Endothelial cell of umbilical vein (primary cell): ENCODE measurements at regions not wholly inside any gene's neighbourhood (a gene's known extent, or its start where the extent isn't known, plus 50 kb on each side); places are given as distances from the start of the nearest gene placed in this dataset.

Experiments
- BruUV-seq: library from RNA; stranded (reverse); fragments of 400-500 nt; replicated peaks from 2 replicates; lab custom pipeline; 2021; lab: Mats Ljungman, UMichigan
- CTCF ChIA-PET: fragments of 300-600, 350-600 bp; sonication (Branson Sonifier 250); formaldehyde crosslinking; loops from one replicate; lab custom pipeline; 2021; ENCODE audit warnings: antibody characterized with exemption, inconsistent platforms; lab: Charles Lee
- POLR2A ChIA-PET: fragments of 300-600, 350-600 bp; sonication (Branson Sonifier 250); formaldehyde crosslinking; loops from one replicate; lab custom pipeline; 2021; ENCODE audit warnings: antibody characterized with exemption, inconsistent platforms; lab: Charles Lee
- DNase-seq: peaks from one replicate; pipeline ENCODE4 v3.0.0-alpha.2; 2011; ENCODE audit warnings: low read depth, low spot score
- FAIRE-seq: peaks from 2 replicates; lab custom pipeline; 2011; peaks lifted over from hg19 to GRCh38; lab: Jason Lieb, UNC
- H2AFZ ChIP-seq: 2 replicates; pipeline ENCODE4 v1.6.0; 2012; ENCODE audit warnings: low read depth, low read length, control low read depth, inconsistent platforms
- H3K27ac ChIP-seq: 2 replicates; pipeline ENCODE4 v1.5.1; 2011; ENCODE audit warnings: low read depth, mild to moderate bottlenecking, control low read depth, low read length, moderate library complexity; ENCODE audit not compliant: insufficient read depth
- H3K27me3 ChIP-seq, 2 experiments: 2 replicates each; pipeline versions ENCODE4 v1.6.0 to v1.6.1; 2011; ENCODE audit warnings: low read length in 2 of 2, mixed read lengths in 1 of 2; ENCODE audit not compliant: control insufficient read depth in 2 of 2, insufficient read depth in 2 of 2
- H3K36me3 ChIP-seq, 2 experiments: 2 replicates in 1 of 2; 3 replicates in 1 of 2; pipeline ENCODE4 v1.5.1; 2011; ENCODE audit warnings: low read length in 2 of 2, mild to moderate bottlenecking in 1 of 2, moderate library complexity in 1 of 2; ENCODE audit not compliant: control insufficient read depth in 2 of 2, insufficient read depth in 2 of 2; ENCODE audit errors: extremely low read depth in 1 of 2
- H3K4me1 ChIP-seq: 3 replicates; pipeline ENCODE4 v1.5.1; 2011; ENCODE audit warnings: mild to moderate bottlenecking, low read length; ENCODE audit not compliant: control insufficient read depth, insufficient read depth; ENCODE audit errors: extremely low read depth
- H3K4me2 ChIP-seq: 2 replicates; pipeline ENCODE4 v1.6.1; 2011; ENCODE audit warnings: low read length, control low read depth, mixed read lengths; ENCODE audit not compliant: insufficient read depth
- H3K4me3 ChIP-seq, 3 experiments: fragments of 200-600 bp in 1 of 3; sonication (generic), shearing (Covaris generic) in 1 of 3; replicated peaks in 1 of 3; 2 replicates each; pipeline ENCODE4 v1.5.1; 2011 to 2016; ENCODE audit warnings: control low read depth in 3 of 3, low read length in 3 of 3, mild to moderate bottlenecking in 2 of 3, inconsistent platforms in 1 of 3, low read depth in 1 of 3, moderate library complexity in 1 of 3; ENCODE audit not compliant: insufficient read depth in 1 of 3
- H3K79me2 ChIP-seq: 2 replicates; pipeline ENCODE4 v1.6.0; 2012; ENCODE audit warnings: low read length, inconsistent platforms; ENCODE audit not compliant: control insufficient read depth, insufficient read depth
- H3K9ac ChIP-seq: replicated peaks from 2 replicates; pipeline ENCODE3; 2011; ENCODE audit warnings: low read length, control low read depth; ENCODE audit not compliant: insufficient read depth; ENCODE audit errors: extremely low read depth
- H3K9me1 ChIP-seq: replicated peaks from 3 replicates; pipeline ENCODE4 v1.6.0; 2011; ENCODE audit warnings: mild to moderate bottlenecking, low read length; ENCODE audit not compliant: control insufficient read depth, insufficient read depth; ENCODE audit errors: extremely low read depth
- H3K9me3 ChIP-seq: replicated peaks from 2 replicates; pipeline ENCODE4 v1.5.1; 2012; ENCODE audit warnings: low read length, inconsistent platforms; ENCODE audit not compliant: control insufficient read depth, insufficient read depth
- H4K20me1 ChIP-seq: replicated peaks from 2 replicates; pipeline ENCODE3; 2011; ENCODE audit warnings: mild to moderate bottlenecking, low read length; ENCODE audit not compliant: control insufficient read depth, insufficient read depth; ENCODE audit errors: extremely low read depth
- EZH2 ChIP-seq: IDR thresholded peaks from 2 replicates; pipeline ENCODE4 v1.6.1; 2012; ENCODE audit warnings: borderline replicate concordance, low read depth, mild to moderate bottlenecking, moderate library complexity, low read length, inconsistent platforms; ENCODE audit not compliant: severe bottlenecking
- FOS ChIP-seq: IDR thresholded peaks from 2 replicates; pipeline ENCODE4 v1.6.1; 2011; ENCODE audit warnings: mild to moderate bottlenecking, low read length, moderate library complexity, borderline replicate concordance; ENCODE audit not compliant: insufficient read depth
- JUN ChIP-seq: IDR thresholded peaks from 2 replicates; pipeline ENCODE4 v1.6.1; 2011; ENCODE audit warnings: borderline replicate concordance, low read depth; ENCODE audit not compliant: insufficient read length, insufficient read depth
- MYC ChIP-seq: IDR thresholded peaks from one replicate; pipeline ENCODE4 v1.6.1; 2011; ENCODE audit warnings: mild to moderate bottlenecking, low read depth, low read length
- POLR2A ChIP-seq: IDR thresholded peaks from 2 replicates; pipeline ENCODE4 v1.6.1; 2012; ENCODE audit warnings: low read depth, mild to moderate bottlenecking, control low read depth, low read length
- dilution Hi-C: fragments of 300-500 bp; cut with MboI; formaldehyde crosslinking; loops from one replicate; pipeline ENCODE4 v1.15.0; 2019; ENCODE audit warnings: low sequenced_read_pairs; ENCODE audit not compliant: extremely low pct_ligation_motif_present
- intact Hi-C: fragments of 100-400 bp; cut with micrococcal nuclease; formaldehyde crosslinking; loops from one replicate; pipeline ENCODE4 v1.10.0; 2022
- TF ChIP-seq, protein P1 (sequence below), 2 donors: IDR thresholded peaks; 1 replicate in 1 of 2; 2 replicates in 1 of 2; pipeline ENCODE4 v1.5.1; 2011; ENCODE audit warnings: low read length in 2 of 2, mild to moderate bottlenecking in 2 of 2, moderate library complexity in 2 of 2, control low read depth in 1 of 2, inconsistent platforms in 1 of 2, low read depth in 1 of 2; ENCODE audit not compliant: insufficient read depth in 1 of 2; ENCODE audit errors: extremely low read depth in 1 of 2
- TF ChIP-seq, protein P2 (sequence below): IDR thresholded peaks from 2 replicates; pipeline ENCODE4 v1.6.1; 2011; ENCODE audit not compliant: insufficient read depth, insufficient read length

GRCh38 chr20:60518022-60518421 is 559.8 kb downstream of the CDH26 start:
- ChIA-PET POLR2A (no interaction called here), CTCF (no interaction called here)
- Histone ChIP-seq H3K27ac (no peak overlapping the region), H3K4me2 (no peak overlapping the region), H4K20me1 (no peaks in the 10 kb centered on the region), H3K36me3 (no peaks in the 10 kb centered on the region), H2AFZ (no peak overlapping the region), H3K4me1 (no peaks in the 10 kb centered on the region), H3K27me3 (no peaks in the 10 kb centered on the region), H3K9ac (no peak overlapping the region), H3K9me1 (no peaks in the 10 kb centered on the region), H3K79me2 (no peaks in the 10 kb centered on the region), H3K9me3 (peaks cover 1% of the 10 kb centered on the region), H3K4me3 (no peak overlapping the region)
- intact Hi-C loops, result no loop called here
- dilution Hi-C loops, result no loop called here
- FAIRE-seq, result no peak
- DNase-seq, result no peak
- TF ChIP-seq MYC, result no peak
- TF ChIP-seq, protein P1, sequence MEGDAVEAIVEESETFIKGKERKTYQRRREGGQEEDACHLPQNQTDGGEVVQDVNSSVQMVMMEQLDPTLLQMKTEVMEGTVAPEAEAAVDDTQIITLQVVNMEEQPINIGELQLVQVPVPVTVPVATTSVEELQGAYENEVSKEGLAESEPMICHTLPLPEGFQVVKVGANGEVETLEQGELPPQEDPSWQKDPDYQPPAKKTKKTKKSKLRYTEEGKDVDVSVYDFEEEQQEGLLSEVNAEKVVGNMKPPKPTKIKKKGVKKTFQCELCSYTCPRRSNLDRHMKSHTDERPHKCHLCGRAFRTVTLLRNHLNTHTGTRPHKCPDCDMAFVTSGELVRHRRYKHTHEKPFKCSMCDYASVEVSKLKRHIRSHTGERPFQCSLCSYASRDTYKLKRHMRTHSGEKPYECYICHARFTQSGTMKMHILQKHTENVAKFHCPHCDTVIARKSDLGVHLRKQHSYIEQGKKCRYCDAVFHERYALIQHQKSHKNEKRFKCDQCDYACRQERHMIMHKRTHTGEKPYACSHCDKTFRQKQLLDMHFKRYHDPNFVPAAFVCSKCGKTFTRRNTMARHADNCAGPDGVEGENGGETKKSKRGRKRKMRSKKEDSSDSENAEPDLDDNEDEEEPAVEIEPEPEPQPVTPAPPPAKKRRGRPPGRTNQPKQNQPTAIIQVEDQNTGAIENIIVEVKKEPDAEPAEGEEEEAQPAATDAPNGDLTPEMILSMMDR (IDR thresholded peaks at IDR 0.05; ENCODE audit: extremely low read depth in 1 of 2, insufficient read depth in 1 of 2, low read depth in 1 of 2, low read length in 2 of 2), result no peak
- TF ChIP-seq, protein P2, sequence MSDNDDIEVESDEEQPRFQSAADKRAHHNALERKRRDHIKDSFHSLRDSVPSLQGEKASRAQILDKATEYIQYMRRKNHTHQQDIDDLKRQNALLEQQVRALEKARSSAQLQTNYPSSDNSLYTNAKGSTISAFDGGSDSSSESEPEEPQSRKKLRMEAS, result no peak
- no peak for TF ChIP-seq JUN
- no peak for TF ChIP-seq EZH2
- BruUV-seq, result no TSS peak

DNA sequence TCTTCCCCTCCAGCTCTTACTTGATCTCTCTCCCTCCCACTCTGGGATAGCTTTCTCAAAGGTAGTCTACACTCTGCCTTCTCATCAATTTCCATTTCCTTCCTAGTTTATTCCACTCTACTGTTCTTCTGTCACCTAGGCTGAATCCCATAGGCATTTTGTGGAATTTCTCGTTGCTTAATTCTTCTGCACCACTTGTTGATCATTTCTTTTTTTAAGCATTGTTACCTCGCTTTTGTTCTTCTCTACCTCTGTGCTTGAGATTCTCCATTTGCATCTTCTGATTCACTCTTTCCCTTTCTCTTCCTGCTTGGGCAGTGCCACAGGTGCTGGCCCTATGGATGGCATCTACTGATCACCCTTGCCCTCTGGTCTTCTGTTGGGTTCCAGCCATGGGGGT is 567.2 kb downstream of the CDH26 start:
- Histone ChIP-seq H3K27me3 (no peaks in the 10 kb centered on the region), H3K9me1 (no peaks in the 10 kb centered on the region), H3K27ac (no peak overlapping the region), H4K20me1 (no peaks in the 10 kb centered on the region), H3K4me1 (no peaks in the 10 kb centered on the region), H3K9ac (no peak overlapping the region), H3K4me2 (no peak overlapping the region), H3K36me3 (no peaks in the 10 kb centered on the region), H3K4me3 (no peak overlapping the region), H3K79me2 (no peaks in the 10 kb centered on the region), H3K9me3 (peaks cover 7% of the 10 kb centered on the region), H2AFZ (no peak overlapping the region)
- CTCF ChIA-PET, result no interaction called here
- dilution Hi-C loops, result no loop called here
- POLR2A ChIA-PET, result no interaction called here
- no peak for TF ChIP-seq EZH2
- TF ChIP-seq, protein P1 (IDR thresholded peaks at IDR 0.05; ENCODE audit: extremely low read depth in 1 of 2, insufficient read depth in 1 of 2, low read depth in 1 of 2, low read length in 2 of 2), result no peak
- no peak for TF ChIP-seq JUN
- TF ChIP-seq FOS, result no peak
- no peak for TF ChIP-seq MYC
- TF ChIP-seq, protein P2, result no peak
- TF ChIP-seq POLR2A, result no peak
- DNase-seq (no peak), FAIRE-seq (no peak)
- BruUV-seq, result no TSS peak
- intact Hi-C loops, result no loop called here
